GM12875 (cell line): ENCODE measurements at regions not wholly inside any gene's neighbourhood (a gene's known extent, or its start where the extent isn't known, plus 50 kb on each side); places are given as distances from the start of the nearest gene placed in this dataset.

Source experiments
- H3K4me3 ChIP-seq: one replicate; pipeline ENCODE4 v1.5.1; 2011; ENCODE audit warnings: low read depth, low read length, control low read depth
- CTCF ChIP-seq: IDR thresholded peaks from 2 replicates; pipeline ENCODE4 v1.5.1; 2011; ENCODE audit warnings: low read depth, mild to moderate bottlenecking, control low read depth, inconsistent platforms, low read length, moderate library complexity, borderline replicate concordance; ENCODE audit not compliant: insufficient read depth

GRCh38 chr5:58090704-58091103, 369.2 kb downstream of the PLK2 start:
- TF ChIP-seq CTCF: no peak

GRCh38 chr5:58088941-58089340, 370.9 kb downstream of the PLK2 start:
- no peak for TF ChIP-seq CTCF
- H3K4me3 ChIP-seq: no peak overlapping the region

More at GRCh38 chr5:58090704-58091103, 369.2 kb downstream of the PLK2 start:
- H3K4me3 ChIP-seq: no peak overlapping the region

GRCh38 chr5:58087905-58088304, 372.0 kb downstream of the PLK2 start:
- H3K4me3 ChIP-seq: no peak overlapping the region
- no peak for TF ChIP-seq CTCF

GRCh38 chr5:58087123-58087522, 372.8 kb downstream of the PLK2 start:
- TF ChIP-seq CTCF: no peak
- H3K4me3 ChIP-seq: no peak overlapping the region

GRCh38 chr5:58085800-58086199, 374.1 kb downstream of the PLK2 start:
- TF ChIP-seq CTCF: no peak
- H3K4me3 ChIP-seq: no peak overlapping the region

GRCh38 chr5:58081435-58081834, 378.5 kb downstream of the PLK2 start:
- no peak for TF ChIP-seq CTCF
- no peak overlapping the region for H3K4me3 ChIP-seq

- no peak overlapping the region for H3K4me3 ChIP-seq
- TF ChIP-seq CTCF: no peak
Observed at GRCh38 chr5:58080573-58080972, 379.3 kb downstream of the PLK2 start.
